Neural progenitor cell (in vitro differentiated cells): ENCODE measurements at regions not wholly inside any gene's neighbourhood (a gene's known extent, or its start where the extent isn't known, plus 50 kb on each side); places are given as distances from the start of the nearest gene placed in this dataset.

Source experiments
- EZH2 ChIP-seq: fragments of 200-600 bp; sonication (generic); IDR thresholded peaks from 2 replicates; pipeline ENCODE4 v1.6.1; 2017; ENCODE audit warnings: antibody characterized with exemption, mild to moderate bottlenecking, moderate library complexity
- TF ChIP-seq, protein P1 (sequence below): fragments of 200-600 bp; sonication (generic); IDR thresholded peaks from 2 replicates; pipeline ENCODE4 v1.5.1; 2017; ENCODE audit warnings: antibody characterized with exemption, mild to moderate bottlenecking

DNA sequence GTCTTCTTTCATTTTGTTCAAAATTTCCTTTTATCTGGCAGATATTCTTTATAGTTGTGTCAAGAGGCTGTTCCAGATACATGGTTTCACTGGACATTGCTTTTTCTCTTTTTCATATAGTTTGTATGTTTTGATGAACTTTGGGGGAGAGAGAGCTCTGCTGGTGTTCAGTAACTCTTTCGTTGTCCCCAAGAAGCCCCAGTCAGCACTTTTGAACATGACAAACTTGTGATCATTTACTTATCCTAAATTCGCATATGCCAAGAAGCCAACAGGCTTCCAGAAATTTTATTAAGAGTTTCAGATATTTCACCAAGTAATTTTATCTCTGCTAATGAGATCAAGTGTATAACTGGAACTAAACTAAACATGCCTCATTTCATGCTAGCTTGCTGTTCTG, 275.8 kb upstream of the GPC6 start:
- TF ChIP-seq, protein P1, sequence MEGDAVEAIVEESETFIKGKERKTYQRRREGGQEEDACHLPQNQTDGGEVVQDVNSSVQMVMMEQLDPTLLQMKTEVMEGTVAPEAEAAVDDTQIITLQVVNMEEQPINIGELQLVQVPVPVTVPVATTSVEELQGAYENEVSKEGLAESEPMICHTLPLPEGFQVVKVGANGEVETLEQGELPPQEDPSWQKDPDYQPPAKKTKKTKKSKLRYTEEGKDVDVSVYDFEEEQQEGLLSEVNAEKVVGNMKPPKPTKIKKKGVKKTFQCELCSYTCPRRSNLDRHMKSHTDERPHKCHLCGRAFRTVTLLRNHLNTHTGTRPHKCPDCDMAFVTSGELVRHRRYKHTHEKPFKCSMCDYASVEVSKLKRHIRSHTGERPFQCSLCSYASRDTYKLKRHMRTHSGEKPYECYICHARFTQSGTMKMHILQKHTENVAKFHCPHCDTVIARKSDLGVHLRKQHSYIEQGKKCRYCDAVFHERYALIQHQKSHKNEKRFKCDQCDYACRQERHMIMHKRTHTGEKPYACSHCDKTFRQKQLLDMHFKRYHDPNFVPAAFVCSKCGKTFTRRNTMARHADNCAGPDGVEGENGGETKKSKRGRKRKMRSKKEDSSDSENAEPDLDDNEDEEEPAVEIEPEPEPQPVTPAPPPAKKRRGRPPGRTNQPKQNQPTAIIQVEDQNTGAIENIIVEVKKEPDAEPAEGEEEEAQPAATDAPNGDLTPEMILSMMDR, result no peak
- TF ChIP-seq EZH2, result no peak
